ENCODE measurements at regions not wholly inside any gene's neighbourhood (a gene's known extent, or its start where the extent isn't known, plus 50 kb on each side); places are given as distances from the start of the nearest gene placed in this dataset.

GRCh38 chr5:116703941-116704340, 129.3 kb upstream of the SEMA6A start:
- no peak overlapping the region for H3K4me3 ChIP-seq (ENCODE audit: low read length)
- H3K9me2 ChIP-seq (ENCODE audit: insufficient read depth, low read length): no peaks in the 10 kb centered on the region
- H3K36me3 ChIP-seq (ENCODE audit: insufficient read depth, low read length): no peaks in the 10 kb centered on the region
- H3K9ac ChIP-seq (ENCODE audit: low read length): no peak overlapping the region
- no peak overlapping the region for H3K27ac ChIP-seq (ENCODE audit: low read length)
- H3K9me3 ChIP-seq (ENCODE audit: low read length): no peaks in the 10 kb centered on the region
- no peaks in the 10 kb centered on the region for H3F3A ChIP-seq (ENCODE audit: insufficient read depth, low read length, poor library complexity, severe bottlenecking)
- no peak overlapping the region for H2AFZ ChIP-seq (ENCODE audit: low read depth, low read length)
- TF ChIP-seq RAD21 (conservative IDR thresholded peaks at IDR 0.05): no peak
- TF ChIP-seq SMC3 (conservative IDR thresholded peaks at IDR 0.05; ENCODE audit: poor library complexity): no peak
- TF ChIP-seq MXI1 (conservative IDR thresholded peaks at IDR 0.05; ENCODE audit: poor library complexity, severe bottlenecking): no peak
- TF ChIP-seq POLR2AphosphoS5 (IDR thresholded peaks at IDR 0.05): no peak
- no peak for TF ChIP-seq CTCF (IDR thresholded peaks at IDR 0.05; ENCODE audit: poor library complexity, severe bottlenecking)
- no peak for TF ChIP-seq EZH2 (IDR thresholded peaks at IDR 0.05; ENCODE audit: borderline replicate concordance, insufficient read depth, low read length, poor library complexity, severe bottlenecking)
- no peak overlapping the region for H3K4me2 ChIP-seq (ENCODE audit: low read length)
- H3K27me3 ChIP-seq (ENCODE audit: insufficient read depth, low read depth, low read length): no peaks in the 10 kb centered on the region
- no peaks in the 10 kb centered on the region for H3K79me2 ChIP-seq (replicated peaks; ENCODE audit: insufficient read depth, low read length)
- no peaks in the 10 kb centered on the region for H4K20me1 ChIP-seq (ENCODE audit: insufficient read depth)

GRCh38 chr5:116703328-116703727, 128.7 kb upstream of the SEMA6A start:
- Histone ChIP-seq H3K79me2 (replicated peaks; ENCODE audit: insufficient read depth, low read length) (no peaks in the 10 kb centered on the region), H3K4me2 (ENCODE audit: low read length) (no peak overlapping the region), H3K4me3 (ENCODE audit: low read length) (no peak overlapping the region), H3K27ac (ENCODE audit: low read length) (no peak overlapping the region), H3K27me3 (ENCODE audit: insufficient read depth, low read depth, low read length) (no peaks in the 10 kb centered on the region), H3K36me3 (ENCODE audit: insufficient read depth, low read length) (no peaks in the 10 kb centered on the region), H3K9me3 (ENCODE audit: low read length) (no peaks in the 10 kb centered on the region), H3K9ac (ENCODE audit: low read length) (no peak overlapping the region), H3F3A (ENCODE audit: insufficient read depth, low read length, poor library complexity, severe bottlenecking) (no peaks in the 10 kb centered on the region), H4K20me1 (ENCODE audit: insufficient read depth) (no peaks in the 10 kb centered on the region), H2AFZ (ENCODE audit: low read depth, low read length) (no peak overlapping the region), H3K9me2 (ENCODE audit: insufficient read depth, low read length) (no peaks in the 10 kb centered on the region)
- TF ChIP-seq REST (IDR thresholded peaks at IDR 0.05; ENCODE audit: borderline replicate concordance) (no peak), EZH2 (IDR thresholded peaks at IDR 0.05; ENCODE audit: borderline replicate concordance, insufficient read depth, low read length, poor library complexity, severe bottlenecking) (no peak), RAD21 (conservative IDR thresholded peaks at IDR 0.05) (no peak), SMC3 (conservative IDR thresholded peaks at IDR 0.05; ENCODE audit: poor library complexity) (no peak), CTCF (IDR thresholded peaks at IDR 0.05; ENCODE audit: poor library complexity, severe bottlenecking) (no peak), MXI1 (conservative IDR thresholded peaks at IDR 0.05; ENCODE audit: poor library complexity, severe bottlenecking) (no peak), POLR2AphosphoS5 (IDR thresholded peaks at IDR 0.05) (no peak), EP300 (conservative IDR thresholded peaks at IDR 0.05; ENCODE audit: poor library complexity, severe bottlenecking) (no peak), TAF1 (IDR thresholded peaks at IDR 0.05; ENCODE audit: low read depth) (no peak)
